HCT116 (cell line): ENCODE measurements at regions not wholly inside any gene's neighbourhood (a gene's known extent, or its start where the extent isn't known, plus 50 kb on each side); places are given as distances from the start of the nearest gene placed in this dataset.

Experiments used
- ATAC-seq: fragments of 200-7000 bp; cut with Tn5 transposase; 2 replicates; pipeline ENCODE4 v1.9.1; 2020; ENCODE audit warnings: mild to moderate bottlenecking, moderate library complexity
- BruUV-seq: library from RNA; stranded (reverse); fragments of 400-500 nt; replicated peaks from 2 replicates; lab custom pipeline; 2021; lab: Mats Ljungman, UMichigan
- CTCF ChIA-PET: fragments of 300-600 bp; sonication (Branson Sonifier 250); formaldehyde crosslinking; loops from one replicate; lab custom pipeline; 2021; ENCODE audit warnings: antibody characterized with exemption; lab: Charles Lee
- POLR2A ChIA-PET: fragments of 300-600, 350-600 bp; sonication (Branson Sonifier 250); formaldehyde crosslinking; loops from one replicate; lab custom pipeline; 2021; ENCODE audit warnings: antibody characterized with exemption; lab: Charles Lee
- RAD21 ChIA-PET, 2 experiments: fragments of 300-600 bp; sonication (Branson Sonifier 250); formaldehyde crosslinking; loops; one replicate each; lab custom pipeline; 2023; ENCODE audit warnings: low total read pairs in 2 of 2; ENCODE audit not compliant: uncharacterized antibody in 2 of 2, unreplicated experiment in 2 of 2, low non-redundant PET in 1 of 2; lab: Charles Lee
- DNase-seq: peaks from one replicate; pipeline ENCODE4 v3.0.0-alpha.2; 2010; ENCODE audit warnings: low read depth, low spot score
- H2AFZ ChIP-seq: fragments of 200-600 bp; shearing (Covaris generic), sonication (generic); 2 replicates; pipeline ENCODE4 v1.6.1; 2017; ENCODE audit warnings: low read depth, mixed run types, mixed read lengths, antibody characterized with exemption, low read length; ENCODE audit not compliant: poor library complexity, severe bottlenecking
- H3K27ac ChIP-seq: 2 replicates; pipeline ENCODE4 v1.5.1; 2012; ENCODE audit warnings: low read depth, low read length
- H3K27me3 ChIP-seq: fragments of 200-600 bp; sonication (generic); 2 replicates; pipeline ENCODE4 v1.6.1; 2016; ENCODE audit warnings: mixed run types, low read length, mixed read lengths; ENCODE audit not compliant: insufficient read depth
- H3K36me3 ChIP-seq, 2 experiments: fragments of 200-500 bp in 1 of 2; fragments of 200-600 bp in 1 of 2; sonication (Bioruptor generic) in 1 of 2; sonication (generic) in 1 of 2; 2 replicates each; pipeline versions ENCODE4 v1.5.1 to v1.6.1; 2014 to 2016; ENCODE audit warnings: low read length in 2 of 2, inconsistent platforms in 1 of 2, mixed read lengths in 1 of 2, mixed run types in 1 of 2; ENCODE audit not compliant: insufficient read depth in 2 of 2, control insufficient read depth in 1 of 2
- H3K4me1 ChIP-seq, 2 experiments: fragments of 200-600 bp in 1 of 2; sonication (generic) in 1 of 2; 2 replicates each; pipeline versions ENCODE4 v1.5.1 to v1.6.1; 2012 to 2017; ENCODE audit warnings: low read length in 2 of 2, inconsistent platforms in 1 of 2, mild to moderate bottlenecking in 1 of 2, mixed read lengths in 1 of 2, mixed run types in 1 of 2, moderate library complexity in 1 of 2; ENCODE audit not compliant: insufficient read depth in 2 of 2, control insufficient read depth in 1 of 2
- H3K4me2 ChIP-seq: fragments of 200-600 bp; sonication (generic); 2 replicates; pipeline ENCODE4 v1.6.1; 2017; ENCODE audit warnings: mixed run types, low read length, mixed read lengths
- H3K4me3 ChIP-seq, 2 experiments: fragments of 200-600 bp in 1 of 2; sonication (generic) in 1 of 2; replicated peaks in 1 of 2; 2 replicates each; pipeline ENCODE4 v1.5.1; 2011 to 2016; ENCODE audit warnings: low read length in 2 of 2, control low read depth in 1 of 2, low read depth in 1 of 2, mild to moderate bottlenecking in 1 of 2, mixed read lengths in 1 of 2, mixed run types in 1 of 2
- H3K79me2 ChIP-seq: fragments of 200-600 bp; sonication (generic); 2 replicates; pipeline ENCODE4 v1.6.1; 2017; ENCODE audit warnings: mild to moderate bottlenecking, mixed run types, low read length, moderate library complexity, mixed read lengths; ENCODE audit not compliant: insufficient read depth
- H3K9ac ChIP-seq: fragments of 200-600 bp; sonication (generic); 2 replicates; pipeline ENCODE4 v1.6.1; 2016; ENCODE audit warnings: low read length, mixed read lengths
- H3K9me2 ChIP-seq: fragments of 200-600 bp; sonication (generic), shearing (Covaris generic); 2 replicates; pipeline ENCODE4 v1.6.1; 2017; ENCODE audit warnings: mixed run types, mild to moderate bottlenecking, moderate library complexity; ENCODE audit not compliant: insufficient read depth
- H3K9me3 ChIP-seq, 2 experiments: fragments of 200-500 bp in 1 of 2; fragments of 200-600 bp in 1 of 2; sonication (Bioruptor generic) in 1 of 2; sonication (generic) in 1 of 2; 2 replicates each; pipeline ENCODE4 v1.6.1; 2014 to 2017; ENCODE audit warnings: low read length in 2 of 2, mixed read lengths in 2 of 2, inconsistent platforms in 1 of 2, low read depth in 1 of 2, mild to moderate bottlenecking in 1 of 2, mixed run types in 1 of 2, moderate library complexity in 1 of 2; ENCODE audit not compliant: control insufficient read depth in 1 of 2, insufficient read depth in 1 of 2
- H4K20me1 ChIP-seq: fragments of 200-600 bp; sonication (generic), shearing (Covaris generic); 2 replicates; pipeline ENCODE4 v1.6.1; 2017; ENCODE audit warnings: mixed run types, mild to moderate bottlenecking, moderate library complexity; ENCODE audit not compliant: insufficient read depth
- CEBPB ChIP-seq: IDR thresholded peaks from 2 replicates; pipeline ENCODE4 v1.6.1; 2012; ENCODE audit warnings: low read depth
- EGR1 ChIP-seq: IDR thresholded peaks from 2 replicates; pipeline ENCODE4 v1.6.1; 2012; ENCODE audit warnings: low read depth
- FOSL1 ChIP-seq: IDR thresholded peaks from 2 replicates; pipeline ENCODE4 v1.6.1; 2012; ENCODE audit warnings: low read depth
- JUND ChIP-seq: IDR thresholded peaks from 2 replicates; pipeline ENCODE4 v1.6.1; 2012
- REST ChIP-seq: IDR thresholded peaks from 2 replicates; pipeline ENCODE4 v1.6.1; 2012; ENCODE audit warnings: low read depth
- intact Hi-C: fragments of 100-400 bp; cut with micrococcal nuclease; formaldehyde crosslinking; loops from 2 replicates; pipeline ENCODE4 v1.10.0; 2022
- TF ChIP-seq, protein P1 (sequence below), 3 experiments: fragments of 200-600 bp in 1 of 3; sonication (generic) in 1 of 3; IDR thresholded peaks in 2 of 3; conservative IDR thresholded peaks in 1 of 3; 2 replicates each; pipeline ENCODE4 v1.5.1; 2012 to 2017; ENCODE audit warnings: low read depth in 2 of 3, low read length in 2 of 3, antibody characterized with exemption in 1 of 3, borderline replicate concordance in 1 of 3, control low read depth in 1 of 3, mild to moderate bottlenecking in 1 of 3, mixed read lengths in 1 of 3, mixed run types in 1 of 3, moderate library complexity in 1 of 3; ENCODE audit not compliant: insufficient read depth in 1 of 3

DNA sequence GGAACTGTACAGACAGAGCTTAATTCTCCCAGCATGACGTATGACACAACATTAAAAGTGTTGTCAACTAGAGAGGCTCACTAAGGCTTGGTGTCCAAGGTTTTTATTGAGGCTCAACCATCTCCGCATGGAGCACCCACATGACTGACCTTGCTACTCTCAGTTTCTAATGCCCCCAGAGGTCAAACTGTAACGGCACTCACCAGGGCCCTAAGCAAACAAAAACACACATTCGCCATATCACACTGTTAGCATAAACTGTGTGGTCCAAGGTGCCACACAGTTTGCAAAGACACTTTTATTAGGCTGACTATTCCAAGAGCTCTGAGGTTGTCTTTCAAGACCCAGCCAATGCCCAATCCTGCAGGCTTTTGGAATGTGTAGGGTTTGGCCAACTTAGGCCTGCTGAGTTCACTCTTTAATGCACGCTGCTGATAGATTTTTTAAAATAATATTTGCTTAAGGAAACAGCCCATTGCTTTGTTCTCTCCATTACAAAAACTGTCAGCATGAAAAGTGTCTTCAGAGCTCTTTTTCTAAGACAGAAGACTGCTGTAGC, 114.9 kb downstream of the DSC3 start:
- no peaks in the 10 kb centered on the region for H4K20me1 ChIP-seq
- H3K4me3 ChIP-seq: no peak overlapping the region
- intact Hi-C loops: no loop called here
- ATAC-seq (no peak), DNase-seq (no peak)
- H3K4me2 ChIP-seq: no peak overlapping the region
- no TSS peak for BruUV-seq
- no peaks in the 10 kb centered on the region for H3K36me3 ChIP-seq
- no peaks in the 10 kb centered on the region for H3K27me3 ChIP-seq
- H3K79me2 ChIP-seq: no peaks in the 10 kb centered on the region
- H2AFZ ChIP-seq: no peak overlapping the region
- no peak overlapping the region for H3K27ac ChIP-seq
- no peaks in the 10 kb centered on the region for H3K4me1 ChIP-seq
- RAD21 ChIA-PET: no interaction called here
- CTCF ChIA-PET: no interaction called here
- POLR2A ChIA-PET: no interaction called here
- H3K9me2 ChIP-seq: no peaks in the 10 kb centered on the region
- no peak for TF ChIP-seq FOSL1
- no peaks in the 10 kb centered on the region for H3K9me3 ChIP-seq
- H3K9ac ChIP-seq: no peak overlapping the region

- Histone ChIP-seq H3K36me3 (no peaks in the 10 kb centered on the region), H3K9me2 (no peaks in the 10 kb centered on the region)
- intact Hi-C loops: no loop called here
- no peak for DNase-seq
- TF ChIP-seq, protein P1, sequence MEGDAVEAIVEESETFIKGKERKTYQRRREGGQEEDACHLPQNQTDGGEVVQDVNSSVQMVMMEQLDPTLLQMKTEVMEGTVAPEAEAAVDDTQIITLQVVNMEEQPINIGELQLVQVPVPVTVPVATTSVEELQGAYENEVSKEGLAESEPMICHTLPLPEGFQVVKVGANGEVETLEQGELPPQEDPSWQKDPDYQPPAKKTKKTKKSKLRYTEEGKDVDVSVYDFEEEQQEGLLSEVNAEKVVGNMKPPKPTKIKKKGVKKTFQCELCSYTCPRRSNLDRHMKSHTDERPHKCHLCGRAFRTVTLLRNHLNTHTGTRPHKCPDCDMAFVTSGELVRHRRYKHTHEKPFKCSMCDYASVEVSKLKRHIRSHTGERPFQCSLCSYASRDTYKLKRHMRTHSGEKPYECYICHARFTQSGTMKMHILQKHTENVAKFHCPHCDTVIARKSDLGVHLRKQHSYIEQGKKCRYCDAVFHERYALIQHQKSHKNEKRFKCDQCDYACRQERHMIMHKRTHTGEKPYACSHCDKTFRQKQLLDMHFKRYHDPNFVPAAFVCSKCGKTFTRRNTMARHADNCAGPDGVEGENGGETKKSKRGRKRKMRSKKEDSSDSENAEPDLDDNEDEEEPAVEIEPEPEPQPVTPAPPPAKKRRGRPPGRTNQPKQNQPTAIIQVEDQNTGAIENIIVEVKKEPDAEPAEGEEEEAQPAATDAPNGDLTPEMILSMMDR (IDR thresholded peaks at IDR 0.05 in 2 of 3, conservative IDR thresholded peaks at IDR 0.05 in 1 of 3; ENCODE audit: borderline replicate concordance in 1 of 3, insufficient read depth in 1 of 3, low read depth in 2 of 3, low read length in 2 of 3): no peak
- TF ChIP-seq CEBPB (no peak), EGR1 (no peak), REST (no peak), JUND (no peak), FOSL1 (no peak)
- TF ChIP-seq, all 23 proteins: peak for 0
- no peak for ATAC-seq
- ChIA-PET RAD21 (no interaction called here), POLR2A (no interaction called here), CTCF (no interaction called here)
- Histone ChIP-seq H3K9ac (no peak overlapping the region), H3K27me3 (no peaks in the 10 kb centered on the region), H3K4me1 (no peaks in the 10 kb centered on the region), H3K27ac (no peak overlapping the region), H3K4me2 (no peak overlapping the region), H3K9me3 (no peaks in the 10 kb centered on the region), H2AFZ (no peak overlapping the region), H3K4me3 (no peak overlapping the region), H4K20me1 (no peaks in the 10 kb centered on the region), H3K79me2 (no peaks in the 10 kb centered on the region)
- no TSS peak for BruUV-seq
Observed at GRCh38 chr18:30927042-30927441, 115.5 kb downstream of the DSC3 start.
